Spleen (tissue), 11 donors: ENCODE measurements at regions not wholly inside any gene's neighbourhood (a gene's known extent, or its start where the extent isn't known, plus 50 kb on each side); places are given as distances from the start of the nearest gene placed in this dataset.
"Not testable (repeated sequence)": the region's sequence is repeated elsewhere in the genome, so short reads cannot be mapped to it uniquely, and the experiment has no call there.

Experiments used
- DNase-seq: peaks from one replicate; pipeline ENCODE4 v3.0.0-alpha.2; 2020
- H3K27ac ChIP-seq, 8 donors: fragments of 200-600 bp; sonication (generic) in 7 of 8; 1 replicate in 4 of 8; 2 replicates in 4 of 8; pipeline versions ENCODE4 v1.5.0 to v1.8.0; 2016 to 2021; ENCODE audit warnings: inconsistent platforms in 4 of 8, mild to moderate bottlenecking in 4 of 8, moderate library complexity in 1 of 8
- H3K27me3 ChIP-seq, 7 donors: fragments of 200-600 bp; sonication (generic) in 6 of 7; replicated peaks in 1 of 7; 1 replicate in 4 of 7; 2 replicates in 3 of 7; pipeline versions ENCODE4 v1.5.0 to v1.8.0; 2016 to 2021; ENCODE audit warnings: inconsistent platforms in 3 of 7, mild to moderate bottlenecking in 1 of 7
- H3K36me3 ChIP-seq, 6 donors: fragments of 200-600 bp; sonication (generic) in 5 of 6; 1 replicate in 4 of 6; 2 replicates in 2 of 6; pipeline versions ENCODE4 v1.5.0 to v1.8.0; 2016 to 2021; ENCODE audit warnings: inconsistent platforms in 2 of 6
- H3K4me1 ChIP-seq, 6 donors: fragments of 200-600 bp; sonication (generic) in 5 of 6; 1 replicate in 3 of 6; 2 replicates in 3 of 6; pipeline versions ENCODE4 v1.5.0 to v1.8.0; 2016 to 2021; ENCODE audit warnings: inconsistent platforms in 3 of 6
- H3K4me3 ChIP-seq, 8 donors: fragments of 200-600 bp; sonication (generic) in 7 of 8; 1 replicate in 4 of 8; 2 replicates in 4 of 8; pipeline versions ENCODE4 v1.5.0 to v1.8.0; 2016 to 2021; ENCODE audit warnings: inconsistent platforms in 4 of 8, mild to moderate bottlenecking in 4 of 8, moderate library complexity in 2 of 8
- H3K9me3 ChIP-seq, 8 donors: fragments of 200-600 bp; sonication (generic) in 7 of 8; 1 replicate in 4 of 8; 2 replicates in 4 of 8; pipeline versions ENCODE4 v1.5.0 to v1.8.0; 2016 to 2021; ENCODE audit warnings: inconsistent platforms in 4 of 8
- CTCF ChIP-seq, 11 experiments: fragments of 200-600 bp in 7 of 11; fragments of 450-650 bp in 4 of 11; sonication (generic) in 4 of 11; IDR thresholded peaks in 8 of 11; conservative IDR thresholded peaks in 3 of 11; 1 replicate in 7 of 11; 2 replicates in 4 of 11; pipeline versions ENCODE4 v1.4.0 to v1.8.0; 2016 to 2021; ENCODE audit warnings: antibody characterized with exemption in 11 of 11, inconsistent platforms in 4 of 11, mild to moderate bottlenecking in 1 of 11
- POLR2A ChIP-seq, 3 donors: fragments of 450-650 bp; IDR thresholded peaks; one replicate each; pipeline ENCODE4 v1.5.1; 2017; ENCODE audit warnings: antibody characterized with exemption in 3 of 3, mild to moderate bottlenecking in 1 of 3
- POLR2AphosphoS5 ChIP-seq, 3 donors: sonication (generic); formaldehyde crosslinking; IDR thresholded peaks; one replicate each; pipeline ENCODE4 v1.5.1; 2017; ENCODE audit warnings: antibody characterized with exemption in 3 of 3
- WGBS, 5 donors: extraction: QIAGEN DNeasy Blood & Tissue Kit in 3 of 5; methylation state at CpG; one replicate each; pipeline versions ENCODE4 v1.1.5 to v1.1.7; 2013 to 2018; 5-methylcytosine and 5-hydroxymethylcytosine counted together
- intact Hi-C: fragments of 100-400 bp; cut with DNase I; formaldehyde crosslinking; loops from one replicate; pipeline ENCODE4 v1.15.0; 2023; ENCODE audit warnings: low total_unique reads
- donor health status: healthy with polysubstance abuse.
- donor health status: DM: no; HTN: no; CAD: no; lungs with moderate emphysema.
- donor health status: DM: no; HTN: no; CAD: no.
- donor health status: Bipolar disorder and iron deficiency.
- donor health status: healthy.
- donor health status: DM: no; HTN: no; CAD: no.
- donor health status: DM: yes; HTN: yes; CAD: no.

DNA sequence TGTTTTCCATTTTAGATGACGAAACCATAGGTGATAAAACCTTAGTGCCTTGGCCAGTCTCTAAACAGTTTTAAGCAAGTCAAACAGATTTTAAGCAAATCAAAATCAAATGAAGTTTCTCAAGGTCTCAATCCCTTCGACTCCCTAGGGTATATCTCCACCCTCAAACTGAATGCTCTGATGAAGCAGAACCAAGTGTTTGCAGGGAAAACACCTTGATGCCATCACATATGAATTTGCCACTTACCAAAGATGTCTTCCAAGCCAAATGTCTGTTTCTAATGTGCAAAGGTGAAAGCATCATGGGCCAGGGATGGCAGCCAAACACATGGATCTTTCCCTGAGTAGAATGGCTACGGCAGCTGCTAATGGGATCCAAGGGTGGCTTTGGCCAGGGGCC is 116.4 kb upstream of the COP1 start:
- 73 to 82% (median 78%) methylated on average over 3 of the region's 3 CpGs for WGBS, 5 donors
- DNase-seq, result no peak
- Histone ChIP-seq H3K27ac (no peak overlapping the region), H3K9me3 (no peaks in the 10 kb centered on the region), H3K27me3 (peaks cover 0 to 4% (median 0%) of the 10 kb centered on the region in 7 donors), H3K36me3 (no peaks in the 10 kb centered on the region), H3K4me3 (no peak overlapping the region), H3K4me1 (no peaks in the 10 kb centered on the region)
- TF ChIP-seq POLR2AphosphoS5 (IDR thresholded peaks at IDR 0.05) (no peak), POLR2A (IDR thresholded peaks at IDR 0.05) (no peak), CTCF (IDR thresholded peaks at IDR 0.05 in 8 of 11, conservative IDR thresholded peaks at IDR 0.05 in 3 of 11) (no peak)
- intact Hi-C loops, result no loop called here

- intact Hi-C loops, result no loop called here
- no peaks in the 10 kb centered on the region for H3K4me1 ChIP-seq
- no peak for DNase-seq
- TF ChIP-seq CTCF (IDR thresholded peaks at IDR 0.05 in 8 of 11, conservative IDR thresholded peaks at IDR 0.05 in 3 of 11) (no peak), POLR2AphosphoS5 (IDR thresholded peaks at IDR 0.05) (no peak), POLR2A (IDR thresholded peaks at IDR 0.05) (no peak)
- H3K27ac ChIP-seq, result no peak overlapping the region
- no peak overlapping the region for H3K4me3 ChIP-seq
- H3K9me3 ChIP-seq, result peaks cover 0 to 16% (median 10%) of the 10 kb centered on the region in 8 donors
- H3K27me3 ChIP-seq, result no peaks in the 10 kb centered on the region
- no peaks in the 10 kb centered on the region for H3K36me3 ChIP-seq
- 47 to 60% (median 52%) methylated on average over 3 of the region's 3 CpGs for WGBS, 5 donors
These were observed 108.6 kb upstream of the COP1 start for GRCh38 chr1:176315519-176316220.

DNA sequence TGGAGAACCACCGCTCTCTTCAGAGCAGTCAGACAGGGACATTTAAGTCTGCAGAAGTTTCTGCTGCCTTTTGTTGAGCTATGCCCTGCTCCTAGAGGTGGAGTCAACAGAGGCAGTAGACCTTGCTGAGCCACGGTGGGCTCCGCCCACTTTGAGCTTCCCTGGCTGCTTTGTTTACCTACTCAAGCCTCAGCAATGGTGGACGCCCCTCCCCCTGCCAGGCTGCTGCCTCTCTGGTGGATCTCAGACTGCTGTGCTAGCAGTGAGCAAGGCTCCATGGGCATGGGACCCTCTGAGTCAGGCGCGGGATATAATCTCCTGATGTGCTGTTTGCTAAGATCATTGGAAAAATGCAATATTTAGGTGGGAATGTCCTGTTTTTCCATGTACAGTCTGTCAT is 89.5 kb upstream of the COP1 start:
- WGBS, 5 donors, result 90 to 98% (median 95%) methylated on average over 6 of the region's 6 CpGs
- H3K36me3 ChIP-seq, H3K27ac ChIP-seq, H3K4me3 ChIP-seq, H3K27me3 ChIP-seq, intact Hi-C loops, H3K4me1 ChIP-seq, DNase-seq: not testable (repeated sequence)
- peaks cover 3 to 72% (median 50%) of the 10 kb centered on the region in 8 donors for H3K9me3 ChIP-seq

- WGBS, 5 donors, result 73 to 81% (median 74%) methylated on average over 3 of the region's 3 CpGs
These were observed 78.9 kb upstream of the COP1 start for GRCh38 chr1:176285996-176286395.

More at GRCh38 chr1:176285996-176286395, 78.9 kb upstream of the COP1 start:
- Histone ChIP-seq H3K4me3 (no peak overlapping the region), H3K9me3 (peaks cover 0 to 50% (median 33%) of the 10 kb centered on the region in 8 donors), H3K27ac (no peak overlapping the region), H3K27me3 (no peaks in the 10 kb centered on the region), H3K36me3 (no peaks in the 10 kb centered on the region), H3K4me1 (no peaks in the 10 kb centered on the region)
- intact Hi-C loops, result no loop called here
- TF ChIP-seq POLR2AphosphoS5 (IDR thresholded peaks at IDR 0.05) (no peak), POLR2A (IDR thresholded peaks at IDR 0.05) (no peak), CTCF (IDR thresholded peaks at IDR 0.05 in 8 of 11, conservative IDR thresholded peaks at IDR 0.05 in 3 of 11) (no peak)
- DNase-seq, result no peak
